LHCN-M2 (cell line): ENCODE measurements at regions not wholly inside any gene's neighbourhood (a gene's known extent, or its start where the extent isn't known, plus 50 kb on each side); places are given as distances from the start of the nearest gene placed in this dataset.

ENCODE experiments used
- DNase-seq: peaks from one replicate; pipeline ENCODE4 v3.0.0-alpha.2; 2012; ENCODE audit warnings: low read depth

DNA sequence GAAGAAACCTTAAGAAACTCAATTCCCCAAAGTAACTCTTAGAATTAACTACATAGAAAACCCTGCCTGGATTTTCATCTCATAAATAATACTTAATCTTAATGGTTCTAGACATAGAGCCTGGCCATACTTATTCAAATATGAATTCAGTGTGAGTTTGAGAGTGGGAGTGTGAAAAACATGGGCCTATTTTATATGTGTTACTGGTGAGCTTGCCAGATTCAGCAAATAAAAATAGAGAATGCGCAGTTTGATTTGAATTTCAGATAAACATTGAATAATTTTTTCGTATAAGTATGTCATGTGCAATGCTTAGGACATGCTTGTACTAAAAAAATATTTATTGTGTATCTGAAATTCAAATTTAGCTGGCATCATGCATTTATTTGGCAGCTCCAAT, 473.9 kb upstream of the FZD8 start:
- no peak for DNase-seq

DNA sequence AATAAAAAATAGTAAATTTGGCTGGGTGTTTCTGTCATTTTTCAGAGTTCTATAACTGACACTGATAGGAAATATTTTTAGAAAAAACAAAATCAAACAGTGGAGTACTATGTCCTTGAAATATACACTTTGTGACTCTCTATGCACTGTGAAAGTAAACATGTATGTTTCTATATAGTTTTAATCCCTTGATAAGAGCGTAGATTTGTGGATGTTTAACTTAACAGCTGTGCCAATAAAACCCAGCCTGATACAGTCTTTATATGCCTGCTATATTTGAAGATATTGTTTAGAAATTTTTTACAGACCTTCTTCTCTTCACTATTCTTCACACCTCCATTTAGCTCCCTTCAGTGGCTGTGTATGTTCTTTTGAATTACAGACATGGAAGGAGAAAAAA, 473.3 kb upstream of the FZD8 start:
- DNase-seq, result no peak

DNA sequence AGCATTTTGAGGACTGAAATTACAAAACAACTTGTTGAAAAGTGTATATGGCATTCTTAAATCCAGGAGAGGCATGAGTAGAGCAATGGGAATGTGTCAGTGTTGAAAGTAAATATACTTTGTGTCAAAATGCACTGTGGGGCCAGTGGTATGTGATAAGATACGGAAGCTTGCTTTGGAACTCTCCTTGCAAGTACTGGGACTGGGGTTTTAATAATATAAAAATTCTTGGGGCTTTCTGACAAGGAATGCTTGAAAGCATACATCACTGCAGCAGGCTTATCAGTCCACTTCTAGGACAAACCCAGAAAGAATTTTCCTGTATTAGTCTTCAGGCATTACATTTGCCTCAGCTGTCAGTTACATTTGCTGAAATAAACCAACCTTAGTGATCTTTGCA, 472.8 kb upstream of the FZD8 start:
- no peak for DNase-seq

DNA sequence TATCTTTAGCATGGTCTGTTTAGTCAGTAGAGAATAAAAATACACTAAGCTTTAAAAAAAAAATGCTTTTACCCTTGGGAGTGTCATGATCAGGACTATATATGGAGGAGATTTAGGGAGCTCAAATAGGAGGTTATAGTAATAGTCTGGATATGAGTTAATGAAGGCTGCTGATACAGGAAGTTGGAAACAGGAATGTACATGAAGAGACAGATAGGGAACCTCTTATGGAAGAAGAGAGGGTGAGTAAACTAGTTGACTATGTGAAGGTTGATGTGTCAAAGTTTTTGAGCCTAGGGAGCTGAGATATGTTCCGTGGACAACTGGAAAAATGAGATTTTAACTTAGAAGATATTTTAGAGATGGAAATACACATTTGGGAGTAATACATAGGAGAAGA, 472.0 kb upstream of the FZD8 start:
- no peak for DNase-seq

DNA sequence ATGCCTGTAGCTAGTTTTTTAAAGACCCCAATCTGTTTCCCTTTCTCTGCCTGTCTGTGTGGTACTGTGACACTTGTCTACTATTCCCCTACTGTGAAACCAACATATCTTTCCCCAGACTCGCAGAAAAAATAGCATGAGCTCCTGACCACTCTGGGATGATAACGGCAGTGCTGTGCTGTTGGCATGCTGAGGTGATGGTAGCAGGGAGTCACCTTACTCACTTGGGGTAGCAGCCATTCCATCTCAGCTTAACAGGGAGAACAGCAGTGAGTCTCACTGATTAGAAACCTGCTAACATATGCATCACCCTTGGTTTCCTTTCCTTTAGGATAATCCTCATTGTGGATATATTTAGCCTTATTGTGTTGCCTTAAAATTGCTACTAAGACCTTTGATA, 469.6 kb upstream of the FZD8 start:
- no peak for DNase-seq

DNA sequence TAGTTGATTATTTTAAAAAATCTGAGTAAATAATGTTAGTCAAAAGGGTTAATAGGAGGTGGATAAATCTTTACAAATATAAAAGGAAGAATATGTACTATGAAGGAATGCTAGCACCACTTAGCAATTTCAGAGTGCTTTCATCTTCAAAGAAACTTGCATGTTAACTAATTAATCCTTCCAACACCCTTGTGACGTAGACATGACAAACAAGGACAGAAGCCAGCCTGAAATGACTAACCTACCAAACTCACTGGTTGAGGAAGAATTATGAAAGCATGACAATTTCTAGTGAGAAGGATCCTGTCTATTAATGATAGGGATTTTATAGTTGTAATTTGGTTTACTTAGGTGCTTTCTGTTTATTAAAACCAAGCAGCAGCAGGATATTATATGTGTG, 468.0 kb upstream of the FZD8 start:
- no peak for DNase-seq

DNA sequence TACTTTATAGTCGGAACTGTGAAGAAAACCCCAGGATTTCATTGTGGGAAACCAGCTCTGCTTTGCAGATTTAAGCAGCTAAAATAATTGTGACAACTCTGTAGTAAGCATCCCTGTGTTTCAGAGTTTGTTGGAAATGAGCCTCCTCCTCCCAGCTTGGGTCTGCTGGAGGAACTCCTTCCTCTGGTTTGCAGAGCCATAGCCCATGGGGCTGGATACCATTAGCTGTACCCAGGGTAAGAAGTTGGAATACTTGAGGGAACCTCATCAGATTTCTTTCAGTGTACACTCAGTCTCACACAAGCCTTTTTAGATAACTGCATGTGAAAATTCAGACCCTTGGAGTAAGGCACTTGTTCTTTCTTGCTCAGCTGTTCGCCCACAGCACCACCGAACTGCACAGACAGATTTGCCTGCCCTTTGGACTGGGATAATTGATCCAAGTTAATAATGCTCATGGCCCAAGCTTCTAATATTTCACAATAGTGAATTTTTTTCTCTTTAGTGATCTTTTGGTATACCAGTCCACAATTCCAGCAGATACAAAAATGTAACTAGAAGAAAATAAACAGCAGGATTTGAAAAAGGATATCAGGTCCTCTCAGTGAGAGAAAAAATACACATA, 467.4 kb upstream of the FZD8 start:
- no peak for DNase-seq

DNA sequence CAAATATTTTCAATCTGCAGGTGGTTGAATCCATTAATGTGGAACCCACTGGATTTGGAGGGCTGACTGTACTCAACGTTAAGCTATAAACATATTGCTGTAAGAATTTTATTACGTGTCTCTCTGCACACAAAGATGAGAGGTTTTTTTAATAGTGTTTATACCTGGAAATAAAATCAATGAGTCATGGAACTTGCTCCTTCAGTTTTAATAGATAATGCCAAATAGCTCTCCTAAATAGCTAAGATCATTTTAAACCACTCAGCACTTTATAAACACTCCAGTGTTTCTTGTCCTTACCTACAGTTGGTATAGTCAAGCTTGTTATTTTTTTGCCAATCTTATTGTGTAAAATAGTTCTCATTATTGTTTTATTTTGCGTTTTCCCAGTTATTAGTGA, 455.6 kb upstream of the FZD8 start:
- DNase-seq, result no peak

DNA sequence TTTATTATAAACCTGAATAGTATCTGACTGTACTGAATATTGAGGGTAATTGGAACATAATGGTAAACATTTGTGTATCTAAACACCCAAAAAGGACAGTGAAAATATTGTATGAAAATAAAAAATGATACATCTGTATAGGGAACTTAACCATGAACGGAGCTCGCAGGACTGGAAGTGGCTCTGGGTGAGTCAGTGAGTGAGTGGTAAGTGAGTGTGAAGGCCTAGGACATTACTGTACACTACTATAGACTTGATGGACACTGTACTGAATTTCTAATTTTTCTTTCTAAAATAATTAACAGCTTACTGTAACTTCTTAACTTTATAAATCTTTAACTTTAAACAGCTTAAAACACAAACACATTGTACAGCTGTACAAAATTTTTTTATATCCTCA, 454.5 kb upstream of the FZD8 start:
- peak; percentile 1 for DNase-seq

DNA sequence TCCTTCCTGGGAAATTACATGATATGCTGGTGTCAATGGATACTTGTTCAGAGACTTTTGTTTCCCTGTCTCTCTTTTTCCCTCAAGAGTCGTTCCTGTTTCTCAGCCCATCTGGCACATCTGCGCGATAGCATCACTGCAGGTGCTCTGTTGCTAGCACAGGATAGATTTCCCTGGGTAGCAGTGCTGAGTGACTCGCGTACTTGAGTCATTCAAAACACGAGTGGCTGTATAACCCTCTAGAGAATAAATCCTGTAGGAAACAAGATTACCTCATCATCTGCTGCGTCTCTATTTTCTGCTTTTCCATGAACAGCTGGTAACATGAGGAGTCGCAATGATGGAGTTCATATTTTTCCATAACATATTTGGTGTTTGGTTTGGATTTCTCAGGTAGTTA, 452.0 kb upstream of the FZD8 start:
- DNase-seq, result peak; percentile 23

DNA sequence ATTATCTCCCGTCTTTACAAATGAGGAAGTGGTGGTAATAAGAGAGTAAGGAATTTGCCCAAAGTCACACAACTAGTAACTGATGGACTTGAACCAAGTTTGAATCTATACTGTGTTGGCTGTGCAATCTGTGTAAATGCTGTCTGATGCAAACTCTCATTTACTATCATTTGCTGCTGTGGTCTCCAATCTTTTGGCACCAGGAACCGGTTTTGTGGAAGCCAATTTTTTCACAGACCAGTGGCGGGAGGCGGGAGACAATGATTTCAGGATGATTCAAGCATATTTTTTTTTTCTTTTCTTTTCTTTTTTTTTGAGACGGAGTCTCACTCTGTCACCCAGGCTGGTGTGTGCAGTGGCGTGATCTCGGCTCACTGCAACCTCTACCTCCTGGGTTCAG, 450.0 kb upstream of the FZD8 start:
- no peak for DNase-seq

DNA sequence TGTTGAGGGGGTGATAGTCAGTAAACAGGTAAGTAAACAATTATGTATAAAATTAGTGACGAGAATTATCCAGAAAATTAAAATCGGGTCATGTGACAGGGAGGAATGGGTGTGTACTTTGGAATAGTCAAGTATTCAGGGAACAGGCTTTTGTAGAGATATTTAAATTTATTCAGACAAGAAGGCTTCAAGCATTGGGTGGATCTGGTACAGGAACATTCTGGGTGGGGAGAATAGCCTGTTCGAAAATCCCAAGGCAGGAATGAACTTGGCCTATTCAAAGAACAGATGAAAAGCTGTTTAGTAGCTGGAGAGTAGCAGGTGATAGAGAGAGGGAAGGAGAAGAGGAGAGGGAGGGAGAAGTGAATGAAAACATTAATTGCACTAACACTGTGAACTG, 448.9 kb upstream of the FZD8 start:
- DNase-seq, result no peak

DNA sequence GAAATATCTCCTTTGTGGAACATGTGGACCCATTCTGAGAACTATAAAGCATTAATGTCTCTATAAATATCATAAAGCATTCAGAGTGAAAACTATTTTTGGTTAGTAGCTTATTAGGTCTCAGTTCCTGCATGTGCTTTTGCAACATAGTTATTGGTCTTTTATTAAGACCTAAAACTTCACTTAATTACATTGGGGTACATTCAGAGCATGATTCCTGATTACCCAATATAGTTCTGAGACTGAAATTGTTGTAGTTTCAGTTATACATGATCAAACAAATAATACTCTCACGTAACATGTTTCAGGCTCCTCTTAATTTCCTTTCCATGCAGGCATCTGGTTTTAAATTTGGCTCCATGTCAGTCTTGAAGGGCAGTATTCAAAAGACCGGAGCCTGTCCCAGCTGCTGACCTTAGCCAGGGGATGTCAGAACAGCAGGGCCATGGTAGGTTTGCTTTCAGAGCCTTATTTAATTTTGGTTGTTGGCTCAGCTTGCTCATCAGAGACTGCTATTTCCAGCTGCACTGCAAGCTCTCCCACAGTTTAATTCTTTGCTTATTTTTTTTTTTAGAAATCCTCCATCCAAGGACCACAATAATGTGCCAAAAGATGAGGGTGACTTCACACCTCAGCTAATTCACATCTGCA, 447.8 kb upstream of the FZD8 start:
- no peak for DNase-seq

DNA sequence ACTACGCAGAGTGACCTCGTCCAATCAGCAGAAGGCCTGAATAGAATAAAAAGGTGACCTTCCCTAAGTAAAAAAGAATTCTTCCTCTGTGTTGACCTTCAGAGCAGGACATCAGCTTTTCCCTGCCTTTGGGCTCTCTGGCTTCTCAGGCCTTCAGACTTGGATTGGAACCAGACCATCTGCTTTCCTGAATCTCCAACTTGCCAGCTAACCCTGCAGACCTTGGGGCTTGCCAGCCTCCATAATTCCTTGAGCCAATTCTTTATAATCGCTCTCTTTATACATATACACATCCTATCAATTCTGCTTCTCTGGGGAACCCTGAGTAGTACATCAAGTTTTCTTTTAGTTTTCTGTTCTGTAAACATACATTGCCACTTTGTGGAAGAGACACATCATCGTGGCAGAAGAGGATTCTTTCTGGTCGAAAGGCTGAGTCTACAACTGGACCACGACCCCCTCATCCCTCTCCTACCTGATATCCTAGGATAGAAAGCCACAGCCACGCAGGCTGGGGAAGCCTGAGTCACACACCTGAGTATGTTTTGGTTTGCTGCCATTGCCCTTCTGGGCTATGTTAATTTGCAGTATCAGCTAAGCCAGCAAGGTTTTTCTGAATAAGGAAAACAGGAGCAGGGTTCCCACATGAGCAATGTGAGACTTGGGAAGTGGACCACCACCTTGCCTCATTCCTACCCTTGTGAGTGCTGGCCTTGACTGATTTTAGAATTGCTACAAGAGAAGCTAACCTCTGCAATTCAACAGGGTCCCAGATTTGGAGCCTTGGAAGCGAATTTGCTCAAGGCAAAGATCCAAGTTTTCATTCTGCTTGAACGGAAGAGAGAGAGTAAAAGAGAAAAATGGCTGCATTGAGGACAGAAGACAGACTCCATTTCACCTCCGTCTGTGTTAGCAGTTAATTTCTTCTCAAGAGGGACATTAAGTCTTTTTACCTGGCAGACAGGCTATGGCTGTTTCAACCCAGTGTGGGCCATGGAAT, 445.2 kb upstream of the FZD8 start:
- DNase-seq, result no peak

DNA sequence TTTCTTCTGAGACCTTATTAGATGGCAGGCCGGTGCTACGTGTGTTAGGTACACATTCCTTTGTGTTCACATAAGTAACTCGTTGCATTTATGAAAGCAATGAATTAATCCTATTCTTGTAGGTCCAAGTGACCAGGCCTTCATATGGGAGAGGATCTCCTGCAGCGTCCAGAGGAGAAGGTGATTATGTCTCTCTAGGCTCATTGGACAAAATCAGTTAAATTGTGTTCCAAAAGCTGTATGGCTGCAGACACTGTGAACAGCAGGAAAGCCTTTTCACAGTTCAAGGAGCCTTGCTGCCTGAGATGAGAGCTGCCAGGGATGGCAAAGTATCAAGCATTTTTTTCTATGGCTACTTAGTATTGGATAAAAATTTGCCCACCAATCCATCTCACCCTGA, 433.1 kb upstream of the FZD8 start:
- DNase-seq, result no peak

DNA sequence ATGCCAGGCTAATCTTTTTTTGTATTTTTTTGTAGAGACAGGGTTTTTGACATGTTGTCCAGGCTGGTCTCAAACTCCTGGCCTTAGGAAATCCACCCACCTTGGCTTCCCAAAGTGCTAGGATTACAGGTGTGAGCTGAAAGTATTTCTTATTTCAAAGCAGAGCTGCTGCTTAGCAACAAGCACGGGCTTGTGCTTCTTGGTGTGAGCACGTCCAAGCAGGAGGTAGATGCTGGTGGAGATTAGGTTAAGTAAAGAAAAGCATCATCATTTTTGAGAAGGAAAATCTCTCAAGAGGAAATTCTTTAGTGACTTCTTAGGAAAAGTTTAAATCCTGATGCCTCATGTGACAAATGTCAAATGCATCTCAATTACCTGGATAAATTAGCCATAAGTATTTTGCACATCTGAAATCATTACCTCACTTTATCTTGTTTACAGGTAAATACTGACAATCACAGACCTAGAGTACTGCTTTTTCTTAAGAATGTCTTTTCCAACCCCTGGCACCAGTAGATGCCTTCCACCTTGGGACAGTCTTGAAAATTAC, 431.8 kb upstream of the FZD8 start:
- DNase-seq, result no peak

DNA sequence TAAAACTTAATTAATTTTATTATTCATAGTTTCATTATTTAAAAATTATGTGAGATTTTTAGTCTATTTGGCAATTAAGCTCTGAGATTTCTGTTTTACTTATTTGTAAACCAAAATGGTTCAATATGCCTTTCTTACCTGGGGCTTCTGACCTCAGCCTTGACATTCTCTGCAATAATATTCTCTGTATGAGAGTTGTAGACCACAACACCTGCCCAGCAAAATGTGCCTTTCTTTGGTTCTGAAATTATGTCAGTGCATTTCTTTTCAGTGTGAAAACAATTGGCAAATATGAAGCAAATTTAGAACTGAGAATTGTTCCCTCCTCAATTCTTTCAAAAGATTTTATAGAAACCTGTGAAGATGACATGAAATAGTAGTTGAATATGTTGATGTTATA, 426.4 kb upstream of the FZD8 start:
- DNase-seq, result no peak

DNA sequence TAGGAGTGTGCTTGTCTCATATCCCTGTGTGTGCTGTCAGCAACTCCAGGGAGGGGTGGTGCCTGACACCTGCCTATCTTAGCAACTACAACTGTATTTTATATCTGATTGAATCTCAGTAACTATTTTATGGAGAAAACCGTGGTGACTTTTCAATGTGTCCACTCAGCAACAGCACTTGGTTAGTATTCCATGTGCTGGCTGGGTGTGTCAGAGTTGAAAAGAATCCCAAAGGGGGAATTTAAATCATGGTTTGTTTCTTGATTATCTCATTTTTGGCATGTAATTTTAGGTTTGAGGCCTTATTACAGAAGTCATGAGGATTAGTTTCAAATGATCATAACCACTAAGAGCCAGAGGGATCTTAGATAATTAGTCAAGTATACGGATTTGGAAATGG, 425.7 kb upstream of the FZD8 start:
- DNase-seq, result no peak

DNA sequence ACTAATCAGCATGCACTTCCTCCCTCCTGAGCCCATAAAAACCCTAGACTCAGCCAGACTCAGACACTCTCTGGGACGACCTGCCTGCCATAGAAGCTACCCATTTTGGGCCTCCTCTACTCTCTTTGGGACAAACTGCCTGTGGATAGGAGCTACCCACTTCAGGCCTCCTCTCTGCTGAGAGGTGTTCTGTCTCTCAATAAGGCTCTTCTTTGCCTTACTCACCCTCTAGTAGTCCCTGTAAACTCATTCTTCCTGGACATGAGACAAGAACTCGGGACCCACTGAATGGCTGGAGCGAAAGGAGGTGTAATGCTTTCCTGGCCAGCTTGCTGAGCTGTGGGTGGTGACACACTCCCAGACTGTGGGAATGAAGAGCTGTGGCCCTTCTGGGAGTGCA, 424.8 kb upstream of the FZD8 start:
- no peak for DNase-seq

DNA sequence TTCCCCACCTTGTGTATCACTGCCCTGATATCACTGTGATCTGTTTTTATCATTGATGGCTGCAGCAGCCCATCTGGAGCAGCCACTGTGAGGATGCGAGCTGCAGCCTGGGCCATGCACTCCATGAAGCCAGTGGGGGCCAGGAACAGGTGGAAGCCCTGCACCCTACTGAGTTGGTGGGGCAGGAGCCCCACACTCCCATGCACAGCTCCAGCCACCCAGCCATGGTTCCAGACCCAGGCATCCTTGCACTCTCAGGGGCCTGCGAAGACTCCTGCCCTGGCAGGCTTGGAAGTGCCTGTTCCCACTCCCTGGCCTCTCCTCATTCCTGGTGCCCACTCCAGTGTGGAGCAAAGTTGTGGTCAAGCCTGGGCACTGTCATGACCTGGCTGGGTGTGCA, 424.0 kb upstream of the FZD8 start:
- no peak for DNase-seq

DNA sequence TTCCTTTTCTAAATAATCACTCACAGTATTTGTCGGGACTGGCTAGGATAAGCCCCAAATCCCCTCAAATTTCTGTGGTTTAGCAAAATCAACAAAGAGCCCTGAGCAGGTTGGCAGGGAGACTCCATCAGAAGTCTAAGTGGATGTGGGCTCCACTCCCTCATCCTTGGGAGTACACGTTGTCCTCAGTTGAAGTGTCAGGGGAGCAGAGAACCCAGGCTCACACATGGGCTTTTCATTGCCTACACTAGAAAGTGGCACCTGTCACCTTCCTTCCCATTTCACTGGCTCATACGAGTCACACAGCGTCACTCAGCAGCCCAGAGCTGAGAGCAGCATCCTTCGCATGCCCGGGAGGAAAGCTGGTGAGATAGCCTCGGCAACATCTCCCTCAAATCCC, 421.3 kb upstream of the FZD8 start:
- no peak for DNase-seq

DNA sequence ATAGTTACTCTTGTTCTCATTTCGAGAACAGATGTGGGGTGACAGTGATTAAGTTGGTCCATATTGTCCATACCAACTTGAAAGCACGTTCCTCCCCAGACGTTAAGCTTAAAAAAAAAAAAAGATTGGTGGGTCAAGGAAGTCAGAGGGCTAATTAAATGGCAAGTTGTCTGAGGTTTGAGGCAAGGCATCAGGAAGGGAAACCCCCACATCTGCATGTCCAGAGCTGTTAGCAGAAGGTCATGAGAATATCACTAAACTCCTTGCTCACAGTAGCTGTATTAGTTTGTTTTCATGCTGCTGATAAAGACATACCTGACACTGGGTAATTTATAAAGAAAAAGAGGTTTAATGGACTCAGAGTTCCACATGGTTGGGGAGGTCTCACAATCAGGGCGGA, 415.6 kb upstream of the FZD8 start:
- DNase-seq, result no peak

DNA sequence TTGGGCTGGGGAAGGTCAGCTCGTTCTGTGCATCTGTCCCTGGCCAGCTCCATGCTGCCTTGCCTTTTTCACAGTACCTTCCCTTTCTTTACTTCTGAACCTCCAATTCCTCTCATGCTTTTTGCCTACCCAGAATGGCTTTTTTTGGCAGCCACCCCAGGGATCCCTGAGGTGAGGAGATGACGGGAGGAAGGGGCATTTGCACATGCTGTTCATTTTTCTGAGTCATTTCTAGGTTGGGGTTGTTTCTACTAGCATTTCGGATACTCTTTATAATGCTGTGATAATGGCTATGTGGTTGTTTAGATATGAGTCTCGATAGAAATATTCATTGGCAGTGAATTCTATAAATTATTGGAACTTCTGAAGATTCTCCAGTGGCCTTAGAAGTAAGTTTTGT, 415.1 kb upstream of the FZD8 start:
- DNase-seq, result no peak
